ENCODE measurements at regions not wholly inside any gene's neighbourhood (a gene's known extent, or its start where the extent isn't known, plus 50 kb on each side); places are given as distances from the start of the nearest gene placed in this dataset.

GRCh38 chr2:204494681-204495080 is 50.6 kb upstream of the PARD3B start:
- H3K36me3 ChIP-seq (ENCODE audit: insufficient read depth, low read length) = no peaks in the 10 kb centered on the region
- no peak for TF ChIP-seq EZH2phosphoT487 (IDR thresholded peaks at IDR 0.05; ENCODE audit: borderline replicate concordance, low read depth, low read length)
- no peak for TF ChIP-seq CTCF (conservative IDR thresholded peaks at IDR 0.05; ENCODE audit: low read length)
- ChIA-PET POLR2A (interaction anchor here (0.7 kb wide), 1 partner anchor 1012 kb away, joined by 3 read pairs; no protein-coding TSS in a partner anchor), CTCF (ENCODE audit: unreplicated experiment) (no interaction called here)
- H3K27ac ChIP-seq (ENCODE audit: low read depth, low read length, poor library complexity, severe bottlenecking) = no peak overlapping the region
- no TSS peak for BruUV-seq (replicated peaks)
- intact Hi-C loops (cut with micrococcal nuclease; ENCODE audit: unreplicated experiment) = no loop called here
- no peaks in the 10 kb centered on the region for H3K4me1 ChIP-seq (ENCODE audit: insufficient read depth, low read length, poor library complexity, severe bottlenecking)
- H3K9me3 ChIP-seq (ENCODE audit: low read length) = no peaks in the 10 kb centered on the region
- H3K79me2 ChIP-seq (ENCODE audit: insufficient read depth, low read depth, low read length) = no peaks in the 10 kb centered on the region
- no peak overlapping the region for H3K4me2 ChIP-seq (ENCODE audit: low read length)
- no peak overlapping the region for H3K4me3 ChIP-seq (ENCODE audit: low read depth, low read length, poor library complexity, severe bottlenecking)
- H2AFZ ChIP-seq (ENCODE audit: low read length) = no peak overlapping the region
- no peaks in the 10 kb centered on the region for H3K9me2 ChIP-seq (ENCODE audit: insufficient read depth, low read length)
- no peaks in the 10 kb centered on the region for H4K20me1 ChIP-seq (ENCODE audit: insufficient read depth, low read length)
- DNase-seq (ENCODE audit: low spot score) = no peak

GRCh38 chr2:204495381-204495780 is 49.9 kb upstream of the PARD3B start:
- Histone ChIP-seq H2AFZ (ENCODE audit: low read length) (no peak overlapping the region), H3K9me3 (ENCODE audit: low read length) (no peaks in the 10 kb centered on the region), H4K20me1 (ENCODE audit: insufficient read depth, low read length) (no peaks in the 10 kb centered on the region), H3K79me2 (ENCODE audit: insufficient read depth, low read depth, low read length) (no peaks in the 10 kb centered on the region), H3K4me3 (ENCODE audit: low read depth, low read length, poor library complexity, severe bottlenecking) (no peak overlapping the region), H3K4me2 (ENCODE audit: low read length) (no peak overlapping the region), H3K4me1 (ENCODE audit: insufficient read depth, low read length, poor library complexity, severe bottlenecking) (no peaks in the 10 kb centered on the region), H3K9me2 (ENCODE audit: insufficient read depth, low read length) (no peaks in the 10 kb centered on the region), H3K36me3 (ENCODE audit: insufficient read depth, low read length) (no peaks in the 10 kb centered on the region), H3K27ac (ENCODE audit: low read depth, low read length, poor library complexity, severe bottlenecking) (no peak overlapping the region)
- intact Hi-C loops (cut with micrococcal nuclease; ENCODE audit: unreplicated experiment) = no loop called here
- ChIA-PET POLR2A (interaction anchor here (0.7 kb wide), 1 partner anchor 1011 kb away, joined by 3 read pairs; no protein-coding TSS in a partner anchor), CTCF (ENCODE audit: unreplicated experiment) (no interaction called here)
- DNase-seq (ENCODE audit: low spot score) = no peak
- BruUV-seq (replicated peaks) = no TSS peak
- TF ChIP-seq EZH2phosphoT487 (IDR thresholded peaks at IDR 0.05; ENCODE audit: borderline replicate concordance, low read depth, low read length) (no peak), CTCF (conservative IDR thresholded peaks at IDR 0.05; ENCODE audit: low read length) (no peak)
